HEK293T (cell line): ENCODE measurements at regions not wholly inside any gene's neighbourhood (a gene's known extent, or its start where the extent isn't known, plus 50 kb on each side); places are given as distances from the start of the nearest gene placed in this dataset.

ENCODE experiments used
- BHLHE40 ChIP-seq: fragments of 450-650 bp; IDR thresholded peaks from 2 replicates; pipeline ENCODE4 v1.6.1; 2016; ENCODE audit warnings: mild to moderate bottlenecking, moderate library complexity, borderline replicate concordance
- CTBP1 ChIP-seq: fragments of 450-650 bp; IDR thresholded peaks from 2 replicates; pipeline ENCODE4 v1.6.1; 2016; ENCODE audit warnings: borderline replicate concordance
- ELF4 ChIP-seq: fragments of 450-650 bp; IDR thresholded peaks from 2 replicates; pipeline ENCODE4 v1.6.1; 2017; ENCODE audit warnings: antibody characterized with exemption
- FOXA1 ChIP-seq: fragments of 450-650 bp; IDR thresholded peaks from 2 replicates; pipeline ENCODE4 v1.6.1; 2016; ENCODE audit warnings: mild to moderate bottlenecking
- FOXM1 ChIP-seq: fragments of 450-650 bp; IDR thresholded peaks from 2 replicates; pipeline ENCODE4 v1.6.1; 2017; ENCODE audit warnings: mild to moderate bottlenecking, borderline replicate concordance
- HDGF ChIP-seq: fragments of 450-650 bp; IDR thresholded peaks from 2 replicates; pipeline ENCODE4 v1.6.1; 2017; ENCODE audit warnings: antibody characterized with exemption, borderline replicate concordance
- NFRKB ChIP-seq: fragments of 450-650 bp; IDR thresholded peaks from 2 replicates; pipeline ENCODE4 v1.6.1; 2016; ENCODE audit warnings: mild to moderate bottlenecking, moderate library complexity
- SP1 ChIP-seq: fragments of 450-650 bp; IDR thresholded peaks from 2 replicates; pipeline ENCODE4 v1.6.1; 2017
- SUZ12 ChIP-seq: fragments of 450-650 bp; IDR thresholded peaks from 2 replicates; pipeline ENCODE4 v1.6.1; 2016; ENCODE audit warnings: mild to moderate bottlenecking
- TARDBP ChIP-seq: fragments of 450-650 bp; IDR thresholded peaks from 2 replicates; pipeline ENCODE4 v1.6.1; 2016
- ZNF384 ChIP-seq: fragments of 450-650 bp; IDR thresholded peaks from 2 replicates; pipeline ENCODE4 v1.6.1; 2016
- TF ChIP-seq, protein P1 (sequence below): fragments of 450-650 bp; IDR thresholded peaks from 2 replicates; pipeline ENCODE4 v1.6.1; 2016

DNA sequence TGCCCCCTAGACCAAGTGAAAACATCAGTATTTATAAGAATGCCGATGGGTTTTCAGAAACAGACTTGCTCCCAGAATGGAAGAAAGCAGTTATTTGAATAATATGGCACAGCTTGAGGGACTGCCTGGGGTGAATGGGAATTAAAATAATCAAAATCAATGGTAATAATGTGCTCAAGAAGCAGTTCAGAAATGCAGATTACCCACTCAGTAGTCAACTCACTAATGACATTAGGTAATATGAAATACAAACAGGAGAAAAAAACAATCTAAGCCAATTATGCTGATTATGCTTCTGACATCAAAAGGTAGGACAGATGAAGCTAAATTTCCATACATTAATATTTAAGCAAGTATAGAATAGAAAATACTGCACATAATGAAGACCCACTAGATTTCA, 179.3 kb downstream of the ENC1 start:
- no peak for TF ChIP-seq BHLHE40
- no peak for TF ChIP-seq SUZ12
- TF ChIP-seq SP1 = no peak
- TF ChIP-seq FOXM1 = no peak
- TF ChIP-seq, protein P1, sequence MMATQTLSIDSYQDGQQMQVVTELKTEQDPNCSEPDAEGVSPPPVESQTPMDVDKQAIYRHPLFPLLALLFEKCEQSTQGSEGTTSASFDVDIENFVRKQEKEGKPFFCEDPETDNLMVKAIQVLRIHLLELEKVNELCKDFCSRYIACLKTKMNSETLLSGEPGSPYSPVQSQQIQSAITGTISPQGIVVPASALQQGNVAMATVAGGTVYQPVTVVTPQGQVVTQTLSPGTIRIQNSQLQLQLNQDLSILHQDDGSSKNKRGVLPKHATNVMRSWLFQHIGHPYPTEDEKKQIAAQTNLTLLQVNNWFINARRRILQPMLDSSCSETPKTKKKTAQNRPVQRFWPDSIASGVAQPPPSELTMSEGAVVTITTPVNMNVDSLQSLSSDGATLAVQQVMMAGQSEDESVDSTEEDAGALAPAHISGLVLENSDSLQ = no peak
- TF ChIP-seq ZNF384 = no peak
- TF ChIP-seq HDGF = no peak
- no peak for TF ChIP-seq ELF4
- no peak for TF ChIP-seq CTBP1
- no peak for TF ChIP-seq FOXA1
- TF ChIP-seq TARDBP = no peak
- no peak for TF ChIP-seq NFRKB
